ENCODE measurements at regions not wholly inside any gene's neighbourhood (a gene's known extent, or its start where the extent isn't known, plus 50 kb on each side); places are given as distances from the start of the nearest gene placed in this dataset.

GRCh38 chr6:4008324-4009047 is 70.5 kb downstream of the FAM217A start:
- peak; percentile 11 for DNase-seq

- no peak for DNase-seq
These were observed 69.5 kb downstream of the FAM217A start for GRCh38 chr6:4009486-4009885.

GRCh38 chr6:4010048-4010447 is 68.9 kb downstream of the FAM217A start:
- no peak for DNase-seq

- no peak for DNase-seq
These were observed 68.2 kb downstream of the FAM217A start for GRCh38 chr6:4010689-4011090.

- DNase-seq = no peak
These were observed 66.1 kb downstream of the FAM217A start for GRCh38 chr6:4012826-4013225.

- no peak for DNase-seq
These were observed 61.7 kb downstream of the FAM217A start for GRCh38 chr6:4017058-4017739.

- DNase-seq = no peak
These were observed 61.1 kb downstream of the FAM217A start for GRCh38 chr6:4017834-4018170.

- peak; percentile 92 for DNase-seq
These were observed 60.6 kb downstream of the FAM217A start for GRCh38 chr6:4018171-4018923.

Measured in effector CD4-positive, alpha-beta T cell (primary cell).